ENCODE measurements at regions not wholly inside any gene's neighbourhood (a gene's known extent, or its start where the extent isn't known, plus 50 kb on each side); places are given as distances from the start of the nearest gene placed in this dataset.

DNA sequence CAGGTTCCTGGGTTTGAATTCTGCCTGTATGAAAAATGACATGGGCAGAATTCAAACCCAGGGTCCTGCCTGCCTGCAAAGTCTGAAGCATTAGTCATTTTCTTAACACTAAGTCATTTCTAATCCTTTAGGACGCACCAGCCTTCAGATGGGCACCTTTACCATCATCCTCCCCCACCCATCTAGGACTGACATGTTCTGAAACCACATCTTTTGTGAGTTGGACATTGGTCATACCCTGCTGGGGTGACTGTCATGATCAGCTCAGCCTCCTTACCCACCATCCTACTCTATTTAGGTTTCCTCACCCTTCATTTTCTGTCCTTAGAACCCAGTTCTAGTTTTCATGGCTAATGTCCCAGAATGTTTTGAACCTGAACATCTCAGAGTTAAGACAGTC is 104.9 kb downstream of the TRIB2 start:
- in situ Hi-C loops (cut with MboI; ENCODE audit: low pct_ligation_motif_present in 1 of 4, low pct_unique_long_range_greater_than_20kb in 1 of 4, low sequenced_read_pairs in 3 of 4) = no loop called here
- no peak overlapping the region for H3K27ac ChIP-seq
- DNase-seq = no peak
- no peaks in the 10 kb centered on the region for H3K27me3 ChIP-seq
- H3K36me3 ChIP-seq = no peaks in the 10 kb centered on the region
- intact Hi-C loops (cut with DNase I; ENCODE audit: low total_unique reads) = loop anchor here (10.0 kb wide), 1 partner anchor 97 kb away; no protein-coding TSS in a partner anchor
- TF ChIP-seq POLR2AphosphoS5 (IDR thresholded peaks at IDR 0.05) (no peak), EP300 (IDR thresholded peaks at IDR 0.05; ENCODE audit: low read depth) (no peak), POLR2A (IDR thresholded peaks at IDR 0.05) (no peak)
- TF ChIP-seq, protein P1, sequence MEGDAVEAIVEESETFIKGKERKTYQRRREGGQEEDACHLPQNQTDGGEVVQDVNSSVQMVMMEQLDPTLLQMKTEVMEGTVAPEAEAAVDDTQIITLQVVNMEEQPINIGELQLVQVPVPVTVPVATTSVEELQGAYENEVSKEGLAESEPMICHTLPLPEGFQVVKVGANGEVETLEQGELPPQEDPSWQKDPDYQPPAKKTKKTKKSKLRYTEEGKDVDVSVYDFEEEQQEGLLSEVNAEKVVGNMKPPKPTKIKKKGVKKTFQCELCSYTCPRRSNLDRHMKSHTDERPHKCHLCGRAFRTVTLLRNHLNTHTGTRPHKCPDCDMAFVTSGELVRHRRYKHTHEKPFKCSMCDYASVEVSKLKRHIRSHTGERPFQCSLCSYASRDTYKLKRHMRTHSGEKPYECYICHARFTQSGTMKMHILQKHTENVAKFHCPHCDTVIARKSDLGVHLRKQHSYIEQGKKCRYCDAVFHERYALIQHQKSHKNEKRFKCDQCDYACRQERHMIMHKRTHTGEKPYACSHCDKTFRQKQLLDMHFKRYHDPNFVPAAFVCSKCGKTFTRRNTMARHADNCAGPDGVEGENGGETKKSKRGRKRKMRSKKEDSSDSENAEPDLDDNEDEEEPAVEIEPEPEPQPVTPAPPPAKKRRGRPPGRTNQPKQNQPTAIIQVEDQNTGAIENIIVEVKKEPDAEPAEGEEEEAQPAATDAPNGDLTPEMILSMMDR (IDR thresholded peaks at IDR 0.05) = no peak
- no peaks in the 10 kb centered on the region for H3K9me3 ChIP-seq
- WGBS, 2 donors (ENCODE audit: low coverage in 1 of 2) = 60 to 83% methylated on average over 1 of the region's 1 CpG
- H3K4me3 ChIP-seq = no peak overlapping the region
- peaks cover 0 to 11% (median 5%) of the 10 kb centered on the region in 4 donors for H3K4me1 ChIP-seq

DNA sequence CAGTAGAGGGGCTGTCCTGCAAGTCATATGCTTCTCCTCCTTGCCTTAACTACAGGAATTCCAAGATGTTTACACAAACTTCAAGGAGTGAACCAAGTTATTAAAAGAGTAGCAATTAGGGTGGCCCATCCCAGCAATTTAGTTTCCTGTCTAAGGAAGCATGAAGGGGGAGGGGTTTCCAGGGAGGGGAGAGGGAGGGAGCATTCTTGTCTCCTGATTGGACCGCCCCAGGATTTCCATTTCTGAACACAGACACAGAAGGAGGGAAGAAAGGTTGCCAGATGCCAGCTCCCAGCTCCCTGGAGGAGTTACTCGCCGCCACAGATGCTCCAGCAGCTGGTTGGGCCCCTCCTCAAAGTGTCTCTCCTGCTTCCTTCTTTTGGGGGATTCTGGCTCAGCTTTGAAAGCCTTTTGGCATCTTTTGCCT is 107.6 kb downstream of the TRIB2 start:
- no peaks in the 10 kb centered on the region for H3K9me3 ChIP-seq
- intact Hi-C loops (cut with DNase I; ENCODE audit: low total_unique reads) = loop anchor here (10.0 kb wide), 1 partner anchor 100 kb away; no protein-coding TSS in a partner anchor
- no peaks in the 10 kb centered on the region for H3K36me3 ChIP-seq
- no peaks in the 10 kb centered on the region for H3K27me3 ChIP-seq
- H3K4me3 ChIP-seq = no peak overlapping the region
- WGBS, 2 donors (ENCODE audit: low coverage in 1 of 2) = 47 to 70% methylated on average over 2 to 3 of the region's 3 CpGs
- in situ Hi-C loops (cut with MboI; ENCODE audit: low pct_ligation_motif_present in 1 of 4, low pct_unique_long_range_greater_than_20kb in 1 of 4, low sequenced_read_pairs in 3 of 4) = no loop called here
- DNase-seq = no peak
- H3K27ac ChIP-seq = peak overlapping the region; percentile 54 to 67 (median 55)
- no peak for TF ChIP-seq POLR2AphosphoS5 (IDR thresholded peaks at IDR 0.05)
- no peak for TF ChIP-seq POLR2A (IDR thresholded peaks at IDR 0.05)
- TF ChIP-seq, protein P1 (IDR thresholded peaks at IDR 0.05) = no peak
- no peak for TF ChIP-seq EP300 (IDR thresholded peaks at IDR 0.05; ENCODE audit: low read depth)
- peaks cover 0 to 7% (median 3%) of the 10 kb centered on the region in 4 donors for H3K4me1 ChIP-seq

DNA sequence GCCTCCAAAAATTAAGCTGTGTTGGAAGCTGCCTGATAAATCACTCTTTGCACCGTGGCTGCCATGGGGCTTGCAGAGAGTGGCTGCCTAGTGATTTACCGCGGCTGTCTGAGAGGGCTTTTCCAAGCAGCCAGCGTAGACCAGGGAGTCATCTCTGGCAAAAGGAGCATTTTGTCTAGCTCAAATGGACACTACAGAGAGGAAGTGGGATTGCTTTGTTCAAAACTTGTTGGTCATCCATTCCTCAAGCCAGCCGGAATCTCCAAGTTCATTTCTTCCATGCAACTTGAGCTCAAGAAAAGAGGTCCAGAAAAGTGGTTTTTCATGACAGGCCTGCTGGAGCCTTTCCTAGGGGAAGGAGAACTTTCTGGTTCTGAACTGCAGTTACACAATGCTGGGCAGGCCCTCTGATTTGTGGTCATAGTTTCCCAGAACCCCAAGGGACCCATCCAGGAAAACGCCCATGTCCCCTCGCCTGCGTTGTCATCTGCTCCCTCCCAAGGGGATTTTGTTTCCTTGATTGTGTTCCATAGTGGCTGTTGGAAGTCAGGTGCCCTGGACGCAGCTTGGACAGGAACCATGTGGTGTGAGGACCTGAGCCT is 108.1 kb downstream of the TRIB2 start:
- in situ Hi-C loops (cut with MboI; ENCODE audit: low pct_ligation_motif_present in 1 of 4, low pct_unique_long_range_greater_than_20kb in 1 of 4, low sequenced_read_pairs in 3 of 4) = no loop called here
- no peaks in the 10 kb centered on the region for H3K9me3 ChIP-seq
- peak in 2 of 3 donors; percentile 11 to 14 for TF ChIP-seq POLR2AphosphoS5 (IDR thresholded peaks at IDR 0.05)
- TF ChIP-seq, protein P1 (IDR thresholded peaks at IDR 0.05) = no peak
- peak; percentile 6 for TF ChIP-seq EP300 (IDR thresholded peaks at IDR 0.05; ENCODE audit: low read depth)
- H3K27ac ChIP-seq = peak overlapping the region; percentile 54 to 67 (median 55)
- no peaks in the 10 kb centered on the region for H3K36me3 ChIP-seq
- peaks cover 0 to 2% (median under 1%) of the 10 kb centered on the region in 4 donors for H3K4me1 ChIP-seq
- 61 to 64% methylated on average over 8 to 9 of the region's 9 CpGs for WGBS, 2 donors (ENCODE audit: low coverage in 1 of 2)
- intact Hi-C loops (cut with DNase I; ENCODE audit: low total_unique reads) = loop anchor here (10.0 kb wide), 1 partner anchor 100 kb away; no protein-coding TSS in a partner anchor
- no peak overlapping the region for H3K4me3 ChIP-seq
- H3K27me3 ChIP-seq = no peaks in the 10 kb centered on the region
- DNase-seq = peak; percentile 15

DNA sequence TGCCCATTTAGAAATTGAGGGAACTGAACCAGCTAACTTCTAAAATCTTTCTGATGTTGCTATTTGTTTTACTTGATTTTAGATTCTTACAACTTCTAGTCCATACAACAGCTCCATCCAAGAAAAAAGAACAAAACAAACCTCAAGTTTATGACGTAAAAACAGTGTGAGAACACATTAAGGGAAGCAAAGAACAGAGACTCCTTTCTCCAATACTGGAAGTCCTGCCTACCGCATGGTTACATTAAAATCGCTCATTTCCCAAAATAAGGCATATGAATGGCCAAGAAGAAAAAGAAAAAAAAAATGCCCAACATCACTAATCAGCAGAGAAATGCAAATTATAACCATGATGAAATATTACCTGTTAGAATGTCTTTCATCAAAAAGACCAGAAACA is 110.0 kb downstream of the TRIB2 start:
- DNase-seq = no peak
- Histone ChIP-seq H3K4me1 (no peaks in the 10 kb centered on the region), H3K36me3 (no peaks in the 10 kb centered on the region), H3K27ac (no peak overlapping the region), H3K4me3 (no peak overlapping the region), H3K27me3 (no peaks in the 10 kb centered on the region), H3K9me3 (no peaks in the 10 kb centered on the region)
- in situ Hi-C loops (cut with MboI; ENCODE audit: low pct_ligation_motif_present in 1 of 4, low pct_unique_long_range_greater_than_20kb in 1 of 4, low sequenced_read_pairs in 3 of 4) (no loop called here), intact Hi-C loops (cut with DNase I; ENCODE audit: low total_unique reads) (loop anchor here (10.0 kb wide), 1 partner anchor 102 kb away; no protein-coding TSS in a partner anchor)
- TF ChIP-seq POLR2A (IDR thresholded peaks at IDR 0.05) (no peak), EP300 (IDR thresholded peaks at IDR 0.05; ENCODE audit: low read depth) (no peak), POLR2AphosphoS5 (IDR thresholded peaks at IDR 0.05) (no peak)
- TF ChIP-seq, protein P1 (IDR thresholded peaks at IDR 0.05) = no peak
- WGBS, 2 donors (ENCODE audit: low coverage in 1 of 2) = 83 to 93% methylated on average over 3 of the region's 3 CpGs
